WERI-Rb-1 (cell line): ENCODE measurements at regions not wholly inside any gene's neighbourhood (a gene's known extent, or its start where the extent isn't known, plus 50 kb on each side); places are given as distances from the start of the nearest gene placed in this dataset.

Experiments
- DNase-seq: peaks from one replicate; pipeline ENCODE4 v3.0.0-alpha.2; 2020
- H3K27ac ChIP-seq: fragments of 250-450 bp; sonication (Bioruptor Pico); 2 replicates; pipeline ENCODE4 v1.5.1; 2020; ENCODE audit warnings: mild to moderate bottlenecking, moderate library complexity
- H3K27me3 ChIP-seq: fragments of 250-450 bp; sonication (Bioruptor Pico); 2 replicates; pipeline ENCODE4 v1.5.1; 2021; ENCODE audit warnings: mild to moderate bottlenecking, low read depth, moderate library complexity; ENCODE audit not compliant: insufficient read depth, severe bottlenecking
- H3K36me3 ChIP-seq: fragments of 250-450 bp; sonication (Bioruptor Pico); 2 replicates; pipeline ENCODE4 v1.5.1; 2020; ENCODE audit warnings: mild to moderate bottlenecking, moderate library complexity
- H3K4me3 ChIP-seq: 2 replicates; pipeline ENCODE4 v1.5.1; 2011; ENCODE audit warnings: low read depth, mild to moderate bottlenecking, control low read depth, low read length
- H3K9me3 ChIP-seq: fragments of 250-450 bp; sonication (Bioruptor Pico); 2 replicates; pipeline ENCODE4 v1.5.1; 2021; ENCODE audit warnings: mild to moderate bottlenecking, moderate library complexity; ENCODE audit not compliant: severe bottlenecking
- TF ChIP-seq, protein P1 (sequence below): IDR thresholded peaks from 2 replicates; pipeline ENCODE4 v1.5.1; 2011; ENCODE audit warnings: low read depth, mild to moderate bottlenecking, control low read depth, inconsistent platforms, low read length

DNA sequence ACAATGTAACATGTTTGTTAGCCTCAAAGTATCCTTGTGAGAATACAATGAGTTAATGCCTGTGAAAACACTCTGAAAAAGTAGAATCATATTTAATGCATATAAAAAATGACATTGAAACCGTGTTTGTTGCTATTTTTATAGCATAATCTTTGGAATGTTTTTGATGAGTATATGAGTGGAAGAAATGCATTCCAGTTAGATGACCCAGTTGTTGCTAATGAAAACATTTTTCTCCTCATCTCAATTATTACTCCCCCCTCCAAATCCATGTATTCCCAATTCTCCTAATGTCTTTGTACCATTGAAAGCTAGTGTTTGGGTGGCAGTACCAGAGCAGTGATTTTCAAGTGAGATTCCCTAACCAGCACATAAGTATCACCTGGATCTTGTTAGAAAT, 67.1 kb upstream of the DSEL start:
- H3K27ac ChIP-seq, result no peak overlapping the region
- DNase-seq, result no peak
- H3K9me3 ChIP-seq, result no peaks in the 10 kb centered on the region
- H3K27me3 ChIP-seq, result no peaks in the 10 kb centered on the region
- H3K36me3 ChIP-seq, result no peaks in the 10 kb centered on the region
- no peak overlapping the region for H3K4me3 ChIP-seq
- TF ChIP-seq, protein P1, sequence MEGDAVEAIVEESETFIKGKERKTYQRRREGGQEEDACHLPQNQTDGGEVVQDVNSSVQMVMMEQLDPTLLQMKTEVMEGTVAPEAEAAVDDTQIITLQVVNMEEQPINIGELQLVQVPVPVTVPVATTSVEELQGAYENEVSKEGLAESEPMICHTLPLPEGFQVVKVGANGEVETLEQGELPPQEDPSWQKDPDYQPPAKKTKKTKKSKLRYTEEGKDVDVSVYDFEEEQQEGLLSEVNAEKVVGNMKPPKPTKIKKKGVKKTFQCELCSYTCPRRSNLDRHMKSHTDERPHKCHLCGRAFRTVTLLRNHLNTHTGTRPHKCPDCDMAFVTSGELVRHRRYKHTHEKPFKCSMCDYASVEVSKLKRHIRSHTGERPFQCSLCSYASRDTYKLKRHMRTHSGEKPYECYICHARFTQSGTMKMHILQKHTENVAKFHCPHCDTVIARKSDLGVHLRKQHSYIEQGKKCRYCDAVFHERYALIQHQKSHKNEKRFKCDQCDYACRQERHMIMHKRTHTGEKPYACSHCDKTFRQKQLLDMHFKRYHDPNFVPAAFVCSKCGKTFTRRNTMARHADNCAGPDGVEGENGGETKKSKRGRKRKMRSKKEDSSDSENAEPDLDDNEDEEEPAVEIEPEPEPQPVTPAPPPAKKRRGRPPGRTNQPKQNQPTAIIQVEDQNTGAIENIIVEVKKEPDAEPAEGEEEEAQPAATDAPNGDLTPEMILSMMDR, result no peak

DNA sequence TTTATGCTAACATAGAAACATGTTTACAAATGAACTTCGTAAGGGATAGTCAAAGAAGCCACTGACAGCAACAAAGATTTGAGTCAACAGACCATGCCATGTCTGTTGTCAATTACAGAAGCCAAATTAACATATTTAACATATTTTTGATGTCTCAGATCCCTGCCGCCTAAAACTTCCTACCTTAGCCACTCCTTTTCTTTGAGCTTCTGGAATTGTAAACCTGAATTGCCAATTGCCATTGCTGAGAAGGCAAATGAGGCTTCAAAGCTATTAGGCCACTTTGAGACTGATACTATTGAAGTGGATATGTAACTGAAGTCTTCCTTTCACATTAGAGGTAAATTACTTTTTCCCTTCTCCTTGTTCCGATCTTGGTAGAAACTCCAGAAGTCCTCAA, 66.0 kb upstream of the DSEL start:
- TF ChIP-seq, protein P1, result no peak
- no peaks in the 10 kb centered on the region for H3K27me3 ChIP-seq

GRCh38 chr18:67581178-67581577, 64.7 kb upstream of the DSEL start:
- H3K27me3 ChIP-seq, result no peaks in the 10 kb centered on the region
- no peak overlapping the region for H3K27ac ChIP-seq
- no peaks in the 10 kb centered on the region for H3K36me3 ChIP-seq
- H3K4me3 ChIP-seq, result no peak overlapping the region
- no peak for DNase-seq
- H3K9me3 ChIP-seq, result no peaks in the 10 kb centered on the region
- TF ChIP-seq, protein P1, result no peak

More for the DNA sequence above, 66.0 kb upstream of the DSEL start:
- no peak for DNase-seq
- Histone ChIP-seq H3K9me3 (no peaks in the 10 kb centered on the region), H3K4me3 (no peak overlapping the region), H3K27ac (no peak overlapping the region), H3K36me3 (no peaks in the 10 kb centered on the region)

DNA sequence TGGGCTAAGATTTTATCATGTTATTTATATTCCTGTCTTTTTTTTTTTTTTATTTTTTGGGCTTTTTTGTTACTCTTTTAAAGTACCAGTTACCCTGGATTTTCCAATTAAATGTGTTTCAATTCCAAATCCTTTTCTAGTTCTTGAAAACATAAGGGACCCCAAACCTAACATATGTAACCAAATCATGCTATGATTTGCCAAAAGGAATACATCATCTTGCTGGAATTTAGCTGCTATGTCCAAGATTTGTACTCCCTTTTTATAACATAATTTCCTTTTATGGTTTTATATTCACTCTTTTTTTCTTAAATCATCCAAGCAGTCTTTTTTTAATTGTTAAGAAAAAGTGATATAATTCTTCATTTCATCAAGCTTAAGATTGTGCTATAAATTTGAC, 60.9 kb upstream of the DSEL start:
- H3K27ac ChIP-seq, result no peak overlapping the region
- H3K27me3 ChIP-seq, result no peaks in the 10 kb centered on the region
- TF ChIP-seq, protein P1, result no peak
- H3K36me3 ChIP-seq, result no peaks in the 10 kb centered on the region
- no peak for DNase-seq
- no peak overlapping the region for H3K4me3 ChIP-seq
- no peaks in the 10 kb centered on the region for H3K9me3 ChIP-seq

GRCh38 chr18:67574749-67575148, 58.2 kb upstream of the DSEL start:
- no peak overlapping the region for H3K4me3 ChIP-seq
- TF ChIP-seq, protein P1, result no peak
- DNase-seq, result no peak
- no peaks in the 10 kb centered on the region for H3K27me3 ChIP-seq
- H3K36me3 ChIP-seq, result no peaks in the 10 kb centered on the region
- no peaks in the 10 kb centered on the region for H3K9me3 ChIP-seq
- H3K27ac ChIP-seq, result no peak overlapping the region

DNA sequence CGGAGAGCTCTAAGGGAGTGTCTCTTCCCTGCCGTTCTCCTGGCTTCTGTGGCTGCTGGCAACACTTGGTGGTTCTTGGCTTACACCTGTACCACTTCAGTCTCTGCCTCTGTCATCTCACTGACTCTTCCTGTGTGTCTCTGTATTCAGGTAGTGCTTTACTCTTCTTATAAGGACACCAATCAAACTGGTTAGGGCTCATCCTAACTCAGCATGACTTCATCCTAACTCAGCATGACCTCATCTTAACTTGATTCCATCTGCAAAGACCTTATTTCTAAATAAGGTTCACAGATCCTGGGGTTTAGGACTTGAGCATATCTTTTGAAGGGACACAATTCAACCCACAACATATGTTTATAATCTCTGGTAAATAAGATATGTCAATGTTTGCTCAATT, 51.6 kb upstream of the DSEL start:
- Histone ChIP-seq H3K36me3 (no peaks in the 10 kb centered on the region), H3K27me3 (no peaks in the 10 kb centered on the region), H3K9me3 (no peaks in the 10 kb centered on the region), H3K27ac (no peak overlapping the region), H3K4me3 (no peak overlapping the region)
- TF ChIP-seq, protein P1, result no peak
- no peak for DNase-seq
